GM12891 (cell line): ENCODE measurements at regions not wholly inside any gene's neighbourhood (a gene's known extent, or its start where the extent isn't known, plus 50 kb on each side); places are given as distances from the start of the nearest gene placed in this dataset.

Experiments used
- DNase-seq: peaks from one replicate; pipeline ENCODE4 v3.0.0; 2011; ENCODE audit warnings: low spot score; ENCODE audit not compliant: insufficient read length
- FAIRE-seq: peaks from 2 replicates; lab custom pipeline; 2011; peaks lifted over from hg19 to GRCh38; lab: Jason Lieb, UNC
- PAX5 ChIP-seq: IDR thresholded peaks from 2 replicates; pipeline ENCODE4 v1.6.1; 2011; ENCODE audit warnings: low read length, moderate library complexity, mild to moderate bottlenecking; ENCODE audit not compliant: insufficient read depth, severe bottlenecking
- POLR2A ChIP-seq: IDR thresholded peaks from 2 replicates; pipeline ENCODE4 v1.6.1; 2011; ENCODE audit warnings: low read depth, low read length, control low read depth
- POLR2AphosphoS5 ChIP-seq: IDR thresholded peaks from 2 replicates; pipeline ENCODE4 v1.6.1; 2011; ENCODE audit warnings: low read depth, low read length, control low read depth
- POU2F2 ChIP-seq: IDR thresholded peaks from 2 replicates; pipeline ENCODE4 v1.6.1; 2011; ENCODE audit warnings: low read depth, mild to moderate bottlenecking, control low read depth, low read length, moderate library complexity
- SPI1 ChIP-seq: IDR thresholded peaks from 2 replicates; pipeline ENCODE4 v1.6.1; 2011; ENCODE audit warnings: low read depth, low read length, control low read depth
- TAF1 ChIP-seq: IDR thresholded peaks from 2 replicates; pipeline ENCODE4 v1.6.1; 2011; ENCODE audit warnings: low read depth, low read length, control low read depth

DNA sequence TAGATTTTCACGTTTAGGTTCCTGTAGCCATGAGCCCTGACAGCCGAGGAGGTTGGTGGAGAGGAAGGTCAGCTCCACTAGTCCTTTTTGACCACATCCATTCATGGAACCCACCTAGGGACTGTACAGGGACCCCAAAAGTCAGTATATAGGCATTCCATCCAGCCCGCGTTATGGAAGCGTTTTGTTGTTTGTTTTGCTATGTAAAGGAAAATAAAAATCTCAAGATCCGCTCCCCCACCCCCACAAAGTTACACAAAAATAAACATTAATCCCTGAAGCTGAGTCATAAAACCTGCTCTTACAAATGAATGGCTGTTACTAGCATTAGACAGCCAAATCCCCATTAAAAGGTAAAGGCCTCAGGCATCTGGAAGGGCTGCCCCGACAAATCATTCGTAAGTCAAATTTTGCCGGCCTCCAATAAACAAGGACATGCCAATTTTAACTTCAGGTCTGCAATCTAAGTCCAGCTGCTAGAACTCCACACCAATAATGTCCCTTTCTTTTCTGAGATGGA lies 292.9 kb downstream of the MED10 start:
- FAIRE-seq (no peak), DNase-seq (no peak)
- TF ChIP-seq POLR2A (no peak), TAF1 (no peak), SPI1 (no peak), POLR2AphosphoS5 (no peak), POU2F2 (no peak), PAX5 (no peak)

DNA sequence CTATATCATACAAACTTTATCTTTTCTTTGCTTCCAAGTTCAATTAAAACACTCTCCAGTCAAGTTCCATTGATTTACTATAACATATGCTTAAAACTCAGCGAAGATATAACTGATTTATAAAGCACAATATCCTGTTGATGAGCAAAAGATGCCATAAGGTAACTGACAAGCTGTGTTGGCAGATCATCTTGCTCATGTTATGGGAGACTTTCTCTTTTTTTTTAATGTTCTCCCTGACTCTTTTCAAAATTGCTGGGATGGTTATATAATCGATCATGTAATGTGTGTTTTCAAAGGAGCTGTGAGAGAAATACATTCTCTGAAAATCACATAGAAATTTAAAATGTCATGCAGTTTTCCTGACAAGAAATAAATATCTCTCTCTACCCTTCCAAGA lies 293.5 kb downstream of the MED10 start:
- no peak for DNase-seq
- TF ChIP-seq SPI1 (no peak), TAF1 (no peak), POLR2AphosphoS5 (no peak), POU2F2 (no peak), POLR2A (no peak), PAX5 (no peak)
- FAIRE-seq, result no peak

DNA sequence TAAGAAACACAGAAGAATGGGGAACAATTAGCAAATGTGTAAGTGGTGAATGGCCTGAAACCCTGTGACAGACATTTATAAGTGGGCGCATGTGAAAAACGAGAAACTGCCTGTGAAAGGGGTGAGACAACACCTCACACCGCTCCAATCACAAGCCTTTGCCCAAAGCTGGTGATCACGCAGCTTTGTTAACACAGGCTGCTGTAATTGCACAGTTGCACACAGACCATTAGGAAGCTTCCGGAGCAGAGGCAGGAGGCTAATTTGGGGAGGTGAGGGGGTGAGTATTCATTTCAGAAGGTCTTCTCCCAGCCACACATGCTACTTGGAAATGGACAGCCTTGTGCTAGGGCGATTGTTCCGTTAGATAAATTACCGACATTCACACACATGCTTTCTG lies 294.0 kb downstream of the MED10 start:
- FAIRE-seq (no peak), DNase-seq (no peak)
- TF ChIP-seq PAX5 (no peak), TAF1 (no peak), POLR2AphosphoS5 (no peak), POU2F2 (no peak), SPI1 (no peak), POLR2A (no peak)

DNA sequence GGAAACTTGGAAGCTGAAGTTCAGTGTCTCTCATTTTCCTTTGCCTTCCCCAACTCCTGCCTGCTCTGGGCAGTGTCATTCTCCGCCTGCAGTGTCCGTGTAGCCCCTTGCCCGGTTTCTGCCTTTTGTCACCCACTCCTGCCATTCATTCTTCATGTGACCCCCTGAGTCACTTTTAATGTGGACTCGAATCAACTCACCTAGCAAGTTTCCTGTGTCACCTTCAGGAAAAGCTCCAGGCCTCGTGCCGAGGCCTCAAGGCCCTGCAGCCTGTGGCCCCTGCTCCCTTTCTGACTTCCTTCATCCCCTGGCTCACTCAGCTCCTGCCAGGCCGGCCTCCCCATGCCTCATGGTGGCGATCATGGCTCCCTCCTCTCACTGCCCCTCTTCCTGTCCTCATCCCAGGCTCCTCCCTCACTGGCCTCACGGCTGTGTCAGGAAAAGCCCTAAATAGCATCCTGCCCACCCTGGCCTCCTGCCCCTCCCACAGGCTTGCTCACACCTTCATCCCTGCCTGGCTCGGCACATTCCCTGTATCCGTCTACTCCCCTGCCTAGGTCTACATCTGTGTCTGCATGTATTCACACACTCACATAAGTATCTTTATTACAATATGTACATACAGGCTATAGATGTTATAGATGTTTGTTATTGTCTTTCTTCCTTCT lies 294.9 kb downstream of the MED10 start:
- TF ChIP-seq SPI1 (no peak), TAF1 (no peak), POLR2AphosphoS5 (no peak), PAX5 (no peak), POLR2A (no peak), POU2F2 (no peak)
- FAIRE-seq (no peak), DNase-seq (no peak)

DNA sequence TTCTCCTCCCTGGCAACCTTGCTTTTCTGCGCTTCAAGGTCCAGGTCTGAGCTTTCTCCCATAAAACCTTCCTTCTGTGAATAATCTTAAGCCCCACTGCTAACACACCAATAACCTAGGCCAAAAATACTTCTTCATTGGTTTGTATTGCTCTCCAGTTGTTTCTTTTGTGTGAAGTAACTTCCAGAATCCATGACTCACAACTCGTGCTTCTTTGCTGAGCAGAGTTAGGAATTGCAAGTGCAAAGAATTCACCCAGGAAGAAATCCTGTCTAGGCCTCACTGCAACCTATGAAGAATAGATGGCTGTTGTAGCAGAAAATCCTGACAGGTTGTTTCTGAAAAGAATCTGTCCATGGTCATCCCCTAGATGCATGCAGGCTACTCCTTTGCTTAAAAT lies 295.7 kb downstream of the MED10 start:
- DNase-seq (no peak), FAIRE-seq (no peak)
- TF ChIP-seq SPI1 (no peak), POLR2A (no peak), PAX5 (no peak), TAF1 (no peak), POU2F2 (no peak), POLR2AphosphoS5 (no peak)

DNA sequence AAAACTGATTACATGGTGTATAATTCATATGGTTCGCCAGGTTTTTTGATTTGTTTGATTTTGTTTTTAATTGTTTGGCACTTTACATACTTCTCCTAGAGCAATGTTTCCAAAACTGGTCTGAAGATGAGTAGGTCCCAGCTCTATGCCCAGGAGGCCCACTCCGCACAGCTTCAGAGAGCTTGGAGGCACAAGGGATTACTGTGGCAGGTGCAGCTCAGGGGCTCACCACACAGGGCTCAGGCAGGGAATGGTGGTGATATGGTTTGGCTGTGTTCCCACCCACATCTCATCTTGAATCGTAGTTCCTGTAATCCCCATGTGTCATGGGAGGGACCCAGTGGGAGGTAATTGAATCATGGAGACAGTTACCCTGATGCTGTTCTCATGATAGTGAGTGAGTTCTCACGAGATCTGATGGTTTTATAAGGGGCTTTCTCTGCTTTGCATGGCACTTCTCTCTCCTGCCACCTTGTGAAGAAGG lies 296.6 kb downstream of the MED10 start:
- FAIRE-seq, result no peak
- DNase-seq, result no peak
- TF ChIP-seq POLR2AphosphoS5 (no peak), TAF1 (no peak), PAX5 (no peak), POLR2A (no peak), SPI1 (no peak), POU2F2 (no peak)

DNA sequence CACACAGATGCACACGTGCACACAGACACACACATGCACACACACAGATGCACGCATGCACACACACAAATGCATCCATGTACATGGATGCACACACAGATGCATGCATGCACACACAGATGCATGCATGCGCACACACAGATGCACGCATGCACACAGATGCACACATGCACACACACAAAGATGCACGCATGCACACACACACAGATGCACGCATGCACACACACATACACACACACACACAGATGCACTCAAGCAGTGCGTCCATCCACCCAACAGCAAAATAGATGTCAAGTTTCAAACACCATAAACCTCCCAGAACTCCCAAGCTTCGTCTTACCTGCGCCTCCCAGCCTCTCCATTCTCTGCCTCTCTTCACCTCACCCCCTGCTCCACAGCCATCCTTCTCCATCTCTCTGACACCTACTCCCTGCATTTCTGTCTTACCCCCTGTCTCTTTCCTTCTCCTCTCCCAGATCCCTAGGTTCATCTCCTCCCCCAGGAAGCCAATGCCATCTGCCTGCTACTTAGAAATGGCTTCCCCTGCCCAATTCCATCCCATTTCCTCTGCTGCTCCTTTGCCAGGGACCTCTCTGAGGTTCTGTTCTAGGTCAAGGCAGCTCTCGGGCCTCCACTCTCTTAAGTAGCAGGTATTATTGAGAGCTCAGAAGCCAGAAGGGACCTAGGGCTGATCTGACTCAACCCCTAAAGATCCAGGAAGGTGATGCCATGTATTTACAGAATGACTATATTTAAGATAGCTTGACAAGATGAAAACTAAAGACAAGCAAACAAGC lies 297.2 kb downstream of the MED10 start:
- FAIRE-seq, result no peak
- TF ChIP-seq POLR2AphosphoS5 (no peak), TAF1 (no peak), SPI1 (no peak), PAX5 (no peak), POU2F2 (no peak), POLR2A (no peak)
- DNase-seq, result no peak

DNA sequence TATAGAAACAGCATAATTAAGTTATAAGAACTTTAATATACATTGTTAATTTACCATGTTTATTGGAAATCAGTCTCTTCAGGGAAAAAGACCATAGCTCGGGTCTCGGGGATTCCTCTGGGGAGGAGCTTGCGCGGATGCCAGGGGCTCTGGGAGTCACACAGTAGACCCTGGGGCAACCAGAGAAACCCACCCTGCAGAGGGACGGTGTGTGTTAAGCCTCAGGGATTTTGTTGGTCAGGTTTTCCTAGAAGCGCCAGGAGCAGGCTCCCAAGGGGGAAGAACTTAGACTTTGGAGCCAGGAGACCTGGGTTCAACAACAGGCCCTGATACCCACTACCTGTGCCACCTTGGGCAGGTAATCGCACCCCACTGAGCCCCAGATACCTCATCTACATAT lies 297.9 kb downstream of the MED10 start:
- FAIRE-seq (no peak), DNase-seq (no peak)
- TF ChIP-seq POLR2AphosphoS5, result no peak
- TF ChIP-seq POLR2A, result no peak
- TF ChIP-seq POU2F2, result no peak
- no peak for TF ChIP-seq SPI1
- TF ChIP-seq PAX5, result no peak
- no peak for TF ChIP-seq TAF1

DNA sequence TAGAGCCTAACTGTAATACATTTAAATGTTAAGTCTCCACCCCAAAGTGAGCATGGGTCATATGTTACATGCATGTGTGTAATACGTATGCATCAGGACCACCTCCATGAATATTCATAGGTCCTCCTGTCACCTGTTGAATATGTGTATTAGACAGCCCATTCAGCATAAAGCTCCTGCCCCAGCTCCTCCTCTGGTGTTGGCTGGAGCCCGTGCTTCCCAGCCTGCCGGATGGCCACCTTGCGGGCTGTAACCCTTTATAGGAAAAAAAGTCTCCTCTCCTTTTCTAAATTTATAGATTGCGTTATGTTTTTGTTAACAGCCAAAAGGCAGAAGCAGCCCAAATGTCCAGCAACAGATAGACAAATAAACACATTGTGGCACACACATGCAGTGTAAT lies 299.5 kb downstream of the MED10 start:
- DNase-seq (no peak), FAIRE-seq (no peak)
- no peak for TF ChIP-seq POLR2AphosphoS5
- no peak for TF ChIP-seq TAF1
- no peak for TF ChIP-seq PAX5
- no peak for TF ChIP-seq SPI1
- TF ChIP-seq POU2F2, result no peak
- TF ChIP-seq POLR2A, result no peak
